Large intestine (tissue), 3 donors: ENCODE measurements at regions not wholly inside any gene's neighbourhood (a gene's known extent, or its start where the extent isn't known, plus 50 kb on each side); places are given as distances from the start of the nearest gene placed in this dataset.
A peak's percentile ranks its signal among the peaks of the same experiment; 100 is the strongest.
"Not testable (repeated sequence)": the region's sequence is repeated elsewhere in the genome, so short reads cannot be mapped to it uniquely, and the experiment has no call there.

Experiments
- DNase-seq, 2 donors: peaks; one replicate each; pipeline versions ENCODE4 v3.0.0 to v3.0.0-alpha.2; 2013
- H3K27ac ChIP-seq: one replicate; pipeline ENCODE4 v1.5.1; 2013; ENCODE audit warnings: low read length
- H3K27me3 ChIP-seq: 2 replicates; pipeline ENCODE4 v1.6.1; 2013; ENCODE audit warnings: low read length; ENCODE audit not compliant: control insufficient read depth, insufficient read depth
- H3K36me3 ChIP-seq: 2 replicates; pipeline ENCODE4 v1.6.1; 2013; ENCODE audit warnings: low read length; ENCODE audit not compliant: control insufficient read depth, insufficient read depth
- H3K4me1 ChIP-seq: one replicate; pipeline ENCODE4 v1.6.1; 2013; ENCODE audit warnings: low read length; ENCODE audit not compliant: control insufficient read depth, insufficient read depth
- H3K4me3 ChIP-seq: one replicate; pipeline ENCODE4 v1.5.1; 2013; ENCODE audit warnings: low read length
- H3K9me3 ChIP-seq: one replicate; pipeline ENCODE4 v1.6.1; 2013; ENCODE audit warnings: mild to moderate bottlenecking, low read depth, low read length, moderate library complexity; ENCODE audit not compliant: control insufficient read depth
- WGBS: methylation state at CpG from one replicate; pipeline ENCODE4 v1.1.5; 2013; ENCODE audit warnings: low lambda C conversion rate; ENCODE audit not compliant: insufficient coverage; 5-methylcytosine and 5-hydroxymethylcytosine counted together

- Histone ChIP-seq H3K27me3 (no peaks in the 10 kb centered on the region), H3K9me3 (no peaks in the 10 kb centered on the region), H3K4me3 (no peak overlapping the region), H3K27ac (no peak overlapping the region), H3K4me1 (no peaks in the 10 kb centered on the region), H3K36me3 (no peaks in the 10 kb centered on the region)
- DNase-seq = no peak
- no CpG with 5 or more reads among the region's 1 CpG for WGBS
Observed at GRCh38 chr3:153970741-153971347, 150.3 kb upstream of the ARHGEF26 start.

GRCh38 chr3:153972862-153973261, 148.3 kb upstream of the ARHGEF26 start:
- no peak for DNase-seq
- H3K4me3 ChIP-seq = no peak overlapping the region
- no peak overlapping the region for H3K27ac ChIP-seq
- WGBS = no CpG with 5 or more reads among the region's 1 CpG
- H3K36me3 ChIP-seq = no peaks in the 10 kb centered on the region
- no peaks in the 10 kb centered on the region for H3K4me1 ChIP-seq
- H3K9me3 ChIP-seq = no peaks in the 10 kb centered on the region
- H3K27me3 ChIP-seq = no peaks in the 10 kb centered on the region

DNA sequence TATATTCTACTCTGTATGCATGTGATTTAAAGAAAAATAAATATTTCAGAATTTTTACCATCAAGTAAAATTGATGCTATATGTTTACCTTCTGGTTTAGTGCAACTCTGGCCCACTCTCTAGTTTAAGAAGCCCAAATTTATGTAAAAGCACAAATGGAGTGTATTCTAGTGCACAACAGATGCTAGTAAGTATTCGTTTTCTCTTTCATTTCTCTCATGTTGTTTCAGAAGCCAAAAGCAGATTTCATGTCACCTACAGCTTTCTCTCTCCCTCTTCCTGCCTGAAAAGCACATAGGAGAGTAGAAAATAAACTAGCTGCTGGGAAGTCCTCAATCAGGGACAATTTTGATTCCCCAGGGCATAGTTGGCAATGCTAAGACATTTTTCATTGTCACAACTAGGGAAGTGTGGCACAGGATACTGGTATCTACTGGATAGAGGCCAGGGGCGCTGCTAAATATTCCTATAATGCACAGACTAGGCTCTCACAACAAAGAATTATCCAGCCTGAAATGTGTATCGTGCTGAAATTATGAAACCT, 147.4 kb upstream of the ARHGEF26 start:
- Histone ChIP-seq H3K27ac (no peak overlapping the region), H3K36me3 (no peaks in the 10 kb centered on the region), H3K4me3 (no peak overlapping the region), H3K9me3 (no peaks in the 10 kb centered on the region), H3K27me3 (no peaks in the 10 kb centered on the region), H3K4me1 (no peaks in the 10 kb centered on the region)
- WGBS = 63% methylated on average over 1 of the region's 3 CpGs
- no peak for DNase-seq

GRCh38 chr3:153974614-153975013, 146.6 kb upstream of the ARHGEF26 start:
- Histone ChIP-seq H3K27ac (no peak overlapping the region), H3K27me3 (no peaks in the 10 kb centered on the region), H3K36me3 (no peaks in the 10 kb centered on the region), H3K9me3 (no peaks in the 10 kb centered on the region), H3K4me1 (no peaks in the 10 kb centered on the region), H3K4me3 (no peak overlapping the region)
- no peak for DNase-seq

DNA sequence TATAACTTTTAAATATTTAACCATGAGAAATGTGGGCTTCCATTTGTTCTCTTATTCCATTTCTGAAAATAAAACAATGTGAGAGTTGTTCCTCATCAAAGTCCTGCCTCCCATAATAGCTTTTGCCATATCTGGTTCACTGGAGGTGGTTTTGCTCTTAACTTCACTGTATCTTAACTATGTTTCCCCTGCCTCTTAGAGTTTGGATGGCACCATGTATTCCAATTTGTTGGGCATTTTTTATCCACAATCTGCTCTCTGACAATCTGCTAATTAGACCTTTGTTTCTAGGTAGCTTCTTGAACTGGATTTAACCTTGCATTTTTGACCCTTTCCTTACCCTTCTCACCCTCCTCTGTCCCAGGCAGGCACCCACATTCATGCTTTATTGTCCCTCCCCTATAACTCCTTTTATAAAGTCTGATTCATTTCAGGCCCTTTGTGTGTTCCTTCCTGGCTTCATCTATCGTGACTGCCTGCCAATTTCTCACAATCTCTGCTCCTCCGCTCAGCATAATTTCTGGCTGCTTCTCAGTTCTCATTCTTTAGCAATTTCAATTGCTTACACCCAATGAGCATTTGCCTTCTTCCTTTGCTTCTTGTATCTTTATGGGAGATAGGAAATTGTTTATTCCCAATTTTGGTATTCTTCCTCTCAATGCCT, 144.2 kb upstream of the ARHGEF26 start:
- no peak for DNase-seq
- peaks cover 4% of the 10 kb centered on the region for H3K4me1 ChIP-seq
- no peaks in the 10 kb centered on the region for H3K9me3 ChIP-seq
- H3K36me3 ChIP-seq = no peaks in the 10 kb centered on the region
- no peaks in the 10 kb centered on the region for H3K27me3 ChIP-seq
- no CpG with 5 or more reads among the region's 2 CpGs for WGBS
- no peak overlapping the region for H3K27ac ChIP-seq
- H3K4me3 ChIP-seq = no peak overlapping the region

DNA sequence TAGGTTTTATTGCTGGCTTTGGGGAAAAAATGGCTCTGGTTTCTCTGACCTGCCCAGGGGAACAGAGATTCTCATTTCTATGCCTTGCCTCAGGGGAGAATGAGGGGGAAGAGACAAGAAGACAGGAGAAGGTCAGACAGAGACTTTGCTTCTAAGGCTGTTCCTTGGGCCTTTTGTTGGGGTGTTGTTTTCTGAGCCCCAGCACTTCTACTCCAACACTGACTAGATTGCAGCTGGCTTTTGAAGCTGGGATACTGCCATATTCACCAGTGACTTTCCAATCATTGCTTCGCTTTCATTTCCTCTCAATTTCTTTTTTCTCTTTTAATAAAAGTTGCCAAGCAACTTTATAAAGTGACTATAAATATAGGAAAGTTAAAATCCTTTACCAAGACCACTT, 143.2 kb upstream of the ARHGEF26 start:
- Histone ChIP-seq H3K9me3 (no peaks in the 10 kb centered on the region), H3K36me3 (no peaks in the 10 kb centered on the region), H3K27ac (no peak overlapping the region), H3K4me3 (no peak overlapping the region), H3K27me3 (no peaks in the 10 kb centered on the region), H3K4me1 (peaks cover 4% of the 10 kb centered on the region)
- WGBS = 100% methylated on average over 1 of the region's 1 CpG
- no peak for DNase-seq

- no peaks in the 10 kb centered on the region for H3K9me3 ChIP-seq
- no peak for DNase-seq
- no peaks in the 10 kb centered on the region for H3K36me3 ChIP-seq
- H3K27me3 ChIP-seq = no peaks in the 10 kb centered on the region
- H3K4me1 ChIP-seq = peaks cover 4% of the 10 kb centered on the region
- no peak overlapping the region for H3K27ac ChIP-seq
- 83% methylated on average over 2 of the region's 6 CpGs for WGBS
- H3K4me3 ChIP-seq = no peak overlapping the region
Observed at GRCh38 chr3:153979418-153980251, 141.6 kb upstream of the ARHGEF26 start.

GRCh38 chr3:153980252-153980590, 141.0 kb upstream of the ARHGEF26 start:
- Histone ChIP-seq H3K9me3 (no peaks in the 10 kb centered on the region), H3K27ac (peak overlapping the region; percentile 17), H3K36me3 (no peaks in the 10 kb centered on the region), H3K4me1 (peaks cover 4% of the 10 kb centered on the region), H3K27me3 (no peaks in the 10 kb centered on the region), H3K4me3 (no peak overlapping the region)
- WGBS = no CpG with 5 or more reads among the region's 4 CpGs
- peak; percentile 38 to 76 for DNase-seq

DNA sequence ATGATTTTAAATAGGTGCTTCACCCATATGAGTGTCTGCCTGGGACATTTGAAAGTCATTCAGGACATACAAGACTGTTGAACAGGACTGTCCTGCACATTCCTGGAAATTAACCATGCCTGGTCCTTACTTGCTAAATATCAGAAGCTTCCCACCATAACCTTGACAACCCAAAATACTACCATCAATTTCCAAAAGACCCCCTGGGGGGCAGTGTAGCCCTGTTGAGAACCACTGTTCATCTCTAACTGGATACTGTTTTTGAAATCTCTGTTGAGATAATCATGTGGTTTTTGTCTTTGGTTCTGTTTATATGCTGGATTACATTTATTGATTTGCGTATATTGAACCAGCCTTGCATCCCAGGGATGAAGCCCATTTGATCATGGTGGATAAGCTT, 123.8 kb upstream of the ARHGEF26 start:
- DNase-seq, H3K36me3 ChIP-seq: not testable (repeated sequence)
- WGBS = no CpG with 5 or more reads among the region's 1 CpG

GRCh38 chr3:154003649-154004048, 117.5 kb upstream of the ARHGEF26 start:
- no peaks in the 10 kb centered on the region for H3K36me3 ChIP-seq
- no peak for DNase-seq
- no peak overlapping the region for H3K4me3 ChIP-seq
- no peaks in the 10 kb centered on the region for H3K4me1 ChIP-seq
- no peaks in the 10 kb centered on the region for H3K9me3 ChIP-seq
- H3K27me3 ChIP-seq = no peaks in the 10 kb centered on the region
- no peak overlapping the region for H3K27ac ChIP-seq

More for the DNA sequence above, 123.8 kb upstream of the ARHGEF26 start:
- H3K4me3 ChIP-seq, H3K9me3 ChIP-seq, H3K4me1 ChIP-seq, H3K27me3 ChIP-seq, H3K27ac ChIP-seq: not testable (repeated sequence)
